ENCODE measurements at regions not wholly inside any gene's neighbourhood (a gene's known extent, or its start where the extent isn't known, plus 50 kb on each side); places are given as distances from the start of the nearest gene placed in this dataset.

- TF ChIP-seq CTCF (conservative IDR thresholded peaks at IDR 0.05; ENCODE audit: low read depth, low read length) (no peak), CEBPB (IDR thresholded peaks at IDR 0.05; ENCODE audit: low read depth, low read length) (no peak), FOS (IDR thresholded peaks at IDR 0.05; ENCODE audit: low read depth, low read length) (no peak), SMC3 (IDR thresholded peaks at IDR 0.05; ENCODE audit: low read depth, low read length) (no peak), ELK1 (IDR thresholded peaks at IDR 0.05; ENCODE audit: borderline replicate concordance, low read depth, low read length) (no peak)
Measured at GRCh38 chr18:34457761-34458160, 233.0 kb upstream of the NOL4 start.
